ENCODE measurements at regions not wholly inside any gene's neighbourhood (a gene's known extent, or its start where the extent isn't known, plus 50 kb on each side); places are given as distances from the start of the nearest gene placed in this dataset.

- Histone ChIP-seq H3K27ac (no peak overlapping the region), H3K4me3 (no peak overlapping the region)
These were observed 50.0 kb upstream of the LCTL start for GRCh38 chr15:66615846-66616245.

DNA sequence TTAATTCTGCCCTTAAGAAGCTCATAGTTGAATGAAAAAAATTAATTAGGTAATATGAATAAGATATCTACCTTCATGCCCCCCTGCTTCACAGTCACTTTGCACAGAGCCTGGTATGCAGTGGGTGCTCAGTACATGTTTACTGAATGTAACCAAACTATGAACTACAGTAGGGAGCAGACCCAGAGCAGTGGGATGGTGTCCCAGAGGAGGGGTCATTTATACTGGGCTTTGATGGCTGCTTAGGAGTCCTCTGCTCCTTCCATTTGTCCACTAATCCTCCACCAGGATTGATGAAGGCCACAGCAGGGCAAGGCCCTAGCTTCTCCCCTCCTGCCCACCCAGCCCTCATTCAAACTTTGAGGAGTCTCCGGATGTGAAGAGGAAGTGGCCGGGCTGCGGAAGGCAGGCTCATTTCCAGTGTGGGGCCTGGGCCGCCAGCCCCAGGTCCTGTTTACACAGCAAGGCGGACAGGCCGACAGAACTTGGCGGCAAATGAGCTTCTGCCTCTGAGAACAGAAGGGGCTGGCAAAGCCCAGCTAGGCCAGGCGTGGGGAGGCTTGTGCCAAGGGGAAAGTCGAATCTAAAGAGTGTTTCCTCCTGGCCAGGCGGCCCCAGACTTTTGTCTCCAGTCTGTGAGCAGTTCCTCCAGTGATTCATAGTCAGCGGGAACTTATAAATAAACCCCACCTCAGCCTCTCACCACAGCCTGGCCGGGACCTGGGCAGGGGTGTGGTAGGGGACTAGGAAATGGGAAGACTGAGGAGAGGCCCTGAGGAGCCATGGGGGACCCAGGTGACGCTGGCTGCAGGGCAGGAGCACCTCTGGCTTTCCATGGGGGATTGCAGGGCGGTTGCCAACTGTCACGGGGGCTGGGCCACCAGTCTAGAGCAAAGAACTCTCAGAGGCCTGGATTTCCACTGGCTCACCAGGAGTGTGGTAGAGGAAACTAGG, 51.6 kb upstream of the LCTL start:
- Histone ChIP-seq H3K27ac (peak overlapping the region in 19 of 21 experiments; percentile 38 to 81 (median 62)), H3K4me3 (no peak overlapping the region)

GRCh38 chr15:66619152-66619903, 53.5 kb upstream of the LCTL start:
- Histone ChIP-seq H3K27ac (peak overlapping the region in 2 of 21 experiments; percentile 64 to 81), H3K4me3 (no peak overlapping the region)

GRCh38 chr15:66620341-66620740, 54.5 kb upstream of the LCTL start:
- Histone ChIP-seq H3K27ac (no peak overlapping the region), H3K4me3 (no peak overlapping the region)

DNA sequence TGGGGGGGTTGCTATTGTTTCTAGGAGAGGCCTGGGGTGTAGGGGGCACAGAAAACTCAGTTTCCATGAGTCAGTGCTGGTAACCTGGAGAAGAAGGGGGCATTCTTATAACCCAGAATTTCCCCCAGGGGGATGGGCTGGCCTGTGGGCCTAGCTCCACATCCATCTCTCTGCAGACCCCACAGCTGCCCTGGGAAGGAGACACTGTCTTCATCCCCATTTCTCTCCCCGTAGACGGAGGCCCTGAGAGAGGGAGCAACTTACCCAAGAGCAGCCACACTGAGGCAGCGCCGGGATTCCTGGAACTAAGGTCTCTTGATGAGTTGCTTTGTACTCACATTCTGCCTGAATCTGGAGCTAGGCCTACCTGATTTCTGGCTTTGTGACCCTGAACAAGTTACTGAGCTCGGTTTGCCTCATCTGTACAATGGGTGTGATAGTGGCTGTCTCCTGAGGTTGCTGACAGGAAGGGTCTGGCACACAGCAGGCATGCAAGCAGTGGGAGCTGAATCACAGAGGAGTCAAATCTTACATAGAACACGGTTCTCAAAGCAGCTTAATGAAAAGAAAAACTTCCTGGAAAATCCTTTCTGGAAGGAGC, 55.0 kb upstream of the LCTL start:
- H3K4me3 ChIP-seq = no peak overlapping the region
- peak overlapping the region in 1 of 21 experiments; percentile 76 for H3K27ac ChIP-seq

DNA sequence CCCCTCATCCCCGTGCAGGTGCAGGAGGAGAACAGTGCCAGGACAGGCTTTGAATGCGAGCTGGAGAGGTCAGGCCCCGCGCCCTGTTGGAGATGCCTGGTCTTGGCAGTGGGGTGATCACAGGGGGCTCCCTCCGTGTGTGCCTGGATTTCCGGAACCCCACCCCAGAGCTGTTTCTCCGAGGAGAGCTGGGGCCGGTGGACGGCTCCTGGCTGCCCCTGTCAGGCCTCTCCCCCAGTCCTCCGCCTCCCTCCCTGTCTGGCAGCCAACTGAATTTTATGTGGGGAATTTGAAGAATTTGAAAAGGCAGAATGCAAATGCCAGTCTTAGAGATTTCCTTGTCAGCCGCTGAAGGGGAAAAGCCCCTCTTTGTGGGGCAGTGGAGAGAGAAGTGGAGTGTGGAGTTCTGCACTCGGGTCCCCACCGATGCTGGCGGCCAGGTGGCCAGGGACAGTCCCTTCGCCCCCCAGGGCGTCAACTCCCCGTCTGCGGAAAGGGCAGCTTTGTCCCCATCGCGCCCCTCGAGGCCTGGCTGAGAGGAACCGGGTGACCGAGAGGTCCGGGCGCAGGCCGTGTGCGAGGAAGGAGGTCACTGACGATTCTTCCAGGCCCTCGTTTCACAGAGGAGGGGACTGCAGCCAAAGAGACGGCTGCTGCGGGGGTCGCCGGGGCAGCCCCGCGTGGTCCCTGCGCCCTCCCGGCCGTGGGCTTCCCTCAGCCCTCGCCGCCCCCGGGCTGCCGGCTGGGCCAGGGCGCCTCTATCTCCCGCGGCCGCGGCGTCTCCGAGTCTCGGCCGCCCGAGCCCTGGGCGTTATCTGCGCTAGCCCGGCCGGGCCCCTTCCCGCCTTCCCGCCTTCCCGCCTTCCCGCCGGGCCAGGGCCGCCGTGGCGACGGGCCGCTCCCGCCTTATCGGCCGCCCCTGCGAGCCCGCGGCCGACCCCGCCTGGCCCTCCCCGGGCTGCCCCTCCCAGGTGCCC, 56.0 kb upstream of the LCTL start:
- Histone ChIP-seq H3K4me3 (peak overlapping the region in 3 of 7 experiments; percentile 6 to 9 (median 8)), H3K27ac (peak overlapping the region in 8 of 21 experiments; percentile 6 to 77 (median 62))

GRCh38 chr15:66622591-66623022, 56.8 kb upstream of the LCTL start:
- Histone ChIP-seq H3K4me3 (peak overlapping the region in 2 of 7 experiments; percentile 6 to 8), H3K27ac (peak overlapping the region in 6 of 21 experiments; percentile 6 to 77 (median 67))

DNA sequence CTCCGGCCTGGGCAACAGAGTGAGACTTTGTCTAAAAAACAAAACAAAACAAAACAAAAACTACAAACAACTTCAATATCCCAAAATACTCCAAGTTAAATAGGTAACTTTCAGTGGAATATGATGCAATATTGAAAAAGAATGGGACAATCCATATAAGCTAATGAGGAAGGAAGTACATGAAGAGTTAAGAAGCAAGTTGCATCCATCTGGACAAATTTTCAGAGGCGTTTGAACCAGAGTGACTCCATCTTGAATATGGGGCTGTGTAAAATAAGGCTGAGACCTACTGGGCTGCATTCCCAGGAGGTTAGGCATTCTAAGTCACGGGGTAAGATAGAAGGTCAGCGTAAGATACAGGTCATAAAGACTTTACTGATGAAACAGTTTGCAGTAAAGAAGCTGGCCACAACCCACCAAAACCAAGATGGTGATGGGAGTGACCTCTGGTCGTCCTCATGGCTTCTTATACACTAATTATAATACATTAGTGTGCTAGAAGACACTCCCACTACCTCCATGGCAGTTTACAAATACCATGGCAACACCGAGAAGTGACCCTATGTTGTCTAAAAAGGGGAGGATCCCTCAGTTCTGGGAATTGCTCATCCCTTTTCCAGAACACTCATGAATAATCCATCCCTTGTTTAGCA, 58.1 kb upstream of the LCTL start:
- Histone ChIP-seq H3K4me3 (no peak overlapping the region), H3K27ac (no peak overlapping the region)

GRCh38 chr15:66625531-66625930, 59.7 kb upstream of the LCTL start:
- H3K4me3 ChIP-seq = no peak overlapping the region
- no peak overlapping the region for H3K27ac ChIP-seq

DNA sequence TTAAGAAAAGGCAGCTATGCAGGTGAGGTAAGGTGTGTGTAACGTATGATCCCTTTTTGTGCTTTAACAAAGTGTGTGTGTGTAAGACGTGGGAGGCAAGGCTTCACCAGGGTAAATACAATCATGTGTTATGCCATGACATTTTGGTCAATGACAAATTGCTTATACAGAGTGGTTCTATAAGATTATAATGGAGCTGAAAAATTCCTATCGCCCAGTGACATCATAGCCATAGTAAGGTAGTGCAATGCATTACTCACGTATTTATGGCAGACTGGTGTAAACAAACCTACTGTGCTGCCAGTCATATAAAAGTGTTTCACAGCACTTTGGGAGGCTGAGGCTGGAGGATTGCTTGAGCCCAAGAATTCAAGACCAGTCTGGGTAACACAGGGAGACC, 60.2 kb upstream of the LCTL start:
- H3K4me3 ChIP-seq = no peak overlapping the region
- no peak overlapping the region for H3K27ac ChIP-seq

DNA sequence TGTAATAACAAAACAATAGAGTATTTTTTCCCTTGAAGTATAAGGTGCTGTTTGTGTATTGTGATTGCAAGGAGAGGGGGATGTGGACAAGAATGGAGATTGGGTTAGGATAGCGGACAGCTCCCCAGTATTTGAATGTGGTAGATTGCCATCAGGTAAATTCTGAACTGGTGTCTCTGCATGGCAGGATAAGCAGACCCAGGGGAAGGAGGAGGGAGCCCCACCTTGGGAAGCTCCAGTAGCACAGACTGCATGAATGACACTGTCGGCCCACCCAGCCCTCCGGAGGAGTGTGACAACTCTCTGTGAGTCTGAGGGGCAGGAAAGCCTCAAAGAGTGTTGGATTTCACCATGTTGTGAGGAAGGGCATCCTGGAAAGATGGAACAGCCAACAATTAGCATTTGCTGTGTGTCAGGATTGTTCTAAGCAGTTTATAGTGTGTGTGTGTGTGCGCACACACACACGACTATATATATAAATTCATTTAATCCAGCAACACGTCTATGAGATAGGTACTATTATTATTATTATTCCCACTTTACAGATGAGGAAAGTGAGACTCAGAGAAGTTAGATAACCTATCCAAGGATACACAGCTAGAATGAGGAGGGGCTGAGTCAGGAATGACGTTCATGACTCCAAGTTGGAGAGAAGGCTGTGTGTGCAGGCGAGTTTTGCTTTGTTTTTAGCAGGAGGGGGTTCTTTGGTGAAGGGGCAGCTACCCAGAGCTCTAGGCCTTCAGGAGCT, 63.4 kb upstream of the LCTL start:
- H3K4me3 ChIP-seq = no peak overlapping the region

GRCh38 chr15:66629817-66630576, 64.2 kb upstream of the LCTL start:
- H3K4me3 ChIP-seq = no peak overlapping the region
- H3K27ac ChIP-seq = no peak overlapping the region

More for the DNA sequence above, 63.4 kb upstream of the LCTL start:
- H3K27ac ChIP-seq = no peak overlapping the region

DNA sequence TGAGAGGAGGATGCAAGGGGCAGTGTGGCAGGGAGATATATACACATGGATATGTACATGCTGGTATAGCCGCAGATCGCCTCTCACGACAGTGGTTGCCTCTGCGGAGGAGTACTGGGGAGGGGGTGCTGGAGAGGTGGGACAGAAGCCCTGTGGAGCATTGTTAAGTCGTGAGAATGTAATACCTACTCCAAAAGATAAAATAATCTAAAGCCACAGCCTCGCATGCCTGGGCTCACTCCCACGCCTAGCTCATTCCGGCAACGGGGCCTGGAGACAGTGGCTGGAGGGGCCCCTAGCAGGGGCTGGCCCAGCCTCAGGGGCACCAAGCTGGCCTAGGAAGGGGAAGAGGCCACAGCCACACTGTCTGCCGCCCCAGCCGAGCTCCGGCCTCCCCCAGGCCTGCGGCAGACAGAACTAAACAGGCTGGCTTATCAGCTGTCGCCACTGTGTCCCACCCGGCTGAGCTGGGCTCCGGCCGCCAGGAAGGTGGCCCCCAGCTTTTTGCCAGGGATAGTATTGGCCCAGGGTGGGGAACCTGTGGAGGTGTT, 65.1 kb upstream of the LCTL start:
- H3K4me3 ChIP-seq = no peak overlapping the region
- H3K27ac ChIP-seq = no peak overlapping the region

DNA sequence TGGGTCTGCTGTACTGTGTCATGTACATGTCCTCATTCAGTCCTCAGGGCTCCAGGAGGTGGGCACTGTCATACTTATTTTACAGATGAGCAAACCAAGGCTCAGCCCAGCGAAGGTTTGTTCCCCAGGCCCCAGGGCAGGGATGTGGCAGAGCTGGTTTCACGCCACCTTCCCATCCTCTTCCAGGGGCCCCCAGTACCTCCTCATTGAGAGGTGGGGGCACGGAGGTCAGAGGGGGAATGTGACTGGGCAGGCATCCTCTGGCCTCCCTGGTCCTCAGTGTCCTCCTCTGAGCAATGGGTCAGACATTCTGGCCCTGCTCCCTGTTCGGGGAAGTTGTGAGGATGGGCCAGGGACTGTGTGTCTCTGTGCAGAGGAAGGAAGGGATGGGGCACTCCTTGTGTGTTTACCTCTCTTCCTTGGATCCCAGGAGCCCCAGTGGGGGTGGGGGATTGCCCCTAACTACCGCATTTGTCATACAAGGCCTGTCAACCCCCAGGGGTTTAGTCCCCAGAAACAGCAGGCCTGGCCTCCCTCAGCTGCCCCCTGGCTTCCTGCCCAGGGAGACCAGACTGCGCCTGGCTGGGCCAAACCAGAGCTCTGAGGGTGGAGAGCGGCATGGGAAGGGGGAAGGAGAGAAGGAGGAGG, 65.9 kb upstream of the LCTL start:
- Histone ChIP-seq H3K4me3 (no peak overlapping the region), H3K27ac (no peak overlapping the region)

DNA sequence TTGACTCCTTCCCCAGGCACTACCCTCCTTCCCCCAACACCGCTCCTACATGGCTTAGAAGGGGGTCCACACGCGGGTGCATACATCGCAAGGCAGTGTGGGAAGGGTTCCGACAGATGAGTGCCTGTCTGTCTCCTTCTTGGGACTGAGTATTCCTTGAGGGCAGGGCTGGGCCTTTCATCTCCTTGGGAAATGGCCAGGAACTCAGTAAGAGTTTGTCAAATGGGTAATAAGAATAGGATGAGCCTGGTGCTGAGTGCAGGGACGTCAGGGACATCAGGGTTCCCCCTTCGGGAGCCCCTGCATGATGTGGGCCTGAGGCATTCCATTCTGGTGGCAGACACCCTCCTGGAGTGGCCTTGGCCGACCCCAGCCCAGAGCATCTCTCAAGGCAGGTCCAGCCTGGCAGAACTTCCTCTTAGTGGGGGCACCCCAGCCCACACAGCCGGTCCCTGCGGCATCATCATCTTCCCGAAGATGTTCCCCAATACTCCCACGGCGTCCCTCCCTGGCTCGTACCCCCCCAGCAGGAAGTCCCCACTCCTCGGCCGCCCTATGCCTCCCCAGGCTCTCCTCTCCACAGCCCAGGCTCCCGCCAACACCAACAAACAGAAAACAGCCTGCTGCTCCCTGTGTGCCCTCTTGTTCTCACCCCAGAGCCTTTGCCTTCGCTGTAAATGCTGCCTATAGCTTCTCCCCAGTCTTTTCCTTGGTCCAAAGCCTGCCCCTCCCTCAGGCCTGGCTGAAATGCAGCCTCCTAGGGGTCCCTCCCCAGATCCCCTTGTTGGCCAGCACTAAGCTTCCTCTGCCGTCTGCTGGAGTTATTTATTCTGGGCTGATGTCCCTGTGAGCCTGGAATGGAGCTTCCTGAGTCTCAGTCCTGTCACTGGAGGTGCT, 67.5 kb upstream of the LCTL start:
- no peak overlapping the region for H3K27ac ChIP-seq

GRCh38 chr15:66633938-66634250, 68.1 kb upstream of the LCTL start:
- H3K4me3 ChIP-seq = no peak overlapping the region
- no peak overlapping the region for H3K27ac ChIP-seq

More for the DNA sequence above, 67.5 kb upstream of the LCTL start:
- no peak overlapping the region for H3K4me3 ChIP-seq

Data from skin epidermis (tissue), 12 donors.